ENCODE measurements at regions not wholly inside any gene's neighbourhood (a gene's known extent, or its start where the extent isn't known, plus 50 kb on each side); places are given as distances from the start of the nearest gene placed in this dataset.
"Not testable (repeated sequence)": the region's sequence is repeated elsewhere in the genome, so short reads cannot be mapped to it uniquely, and the experiment has no call there.

GRCh38 chr6:8845690-8846089, 410.3 kb upstream of the SLC35B3 start:
- no peak for DNase-seq

- no peak for DNase-seq
Measured at GRCh38 chr6:8844968-8845367, 409.6 kb upstream of the SLC35B3 start.

DNA sequence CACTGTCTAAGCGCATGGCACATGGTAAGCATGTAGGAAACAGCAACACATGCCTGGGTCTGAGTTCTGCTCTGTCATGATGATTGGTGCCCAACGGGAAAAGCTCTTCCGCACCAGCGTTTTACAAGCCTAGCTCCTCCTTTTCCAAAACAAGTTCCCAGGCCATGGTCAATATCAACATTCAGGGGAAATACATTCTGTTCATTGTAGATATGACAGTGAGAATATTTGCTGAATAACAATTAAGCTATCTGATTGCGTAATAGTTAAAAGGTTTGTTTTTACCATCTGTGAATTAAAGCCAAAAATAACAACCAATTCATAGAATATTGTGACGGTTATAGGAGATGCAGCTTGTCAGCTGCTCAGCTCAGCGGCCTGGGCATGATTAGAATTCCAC, 404.3 kb upstream of the SLC35B3 start:
- no peak for DNase-seq

DNA sequence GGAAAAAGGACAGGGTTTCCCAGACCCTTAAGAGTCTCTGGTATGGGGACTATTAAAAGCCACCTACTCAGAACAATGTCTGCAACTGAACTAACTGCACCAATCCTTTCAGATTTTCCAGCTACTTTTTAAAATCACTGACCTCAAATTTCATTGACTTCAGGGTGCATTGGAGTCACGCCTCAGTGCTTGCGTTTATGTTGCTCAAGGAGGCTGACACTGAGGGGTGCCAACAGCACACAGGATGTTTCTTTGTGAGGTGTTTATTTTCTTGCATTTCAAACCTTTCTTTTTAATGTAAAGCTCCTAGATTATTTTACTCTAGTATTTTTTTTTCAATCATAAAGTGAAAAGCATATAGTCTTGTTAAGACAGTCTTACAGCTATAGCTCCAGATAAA, 402.0 kb upstream of the SLC35B3 start:
- no peak for DNase-seq

- DNase-seq = not testable (repeated sequence)
Measured at GRCh38 chr6:8832695-8833094, 397.4 kb upstream of the SLC35B3 start.

DNA sequence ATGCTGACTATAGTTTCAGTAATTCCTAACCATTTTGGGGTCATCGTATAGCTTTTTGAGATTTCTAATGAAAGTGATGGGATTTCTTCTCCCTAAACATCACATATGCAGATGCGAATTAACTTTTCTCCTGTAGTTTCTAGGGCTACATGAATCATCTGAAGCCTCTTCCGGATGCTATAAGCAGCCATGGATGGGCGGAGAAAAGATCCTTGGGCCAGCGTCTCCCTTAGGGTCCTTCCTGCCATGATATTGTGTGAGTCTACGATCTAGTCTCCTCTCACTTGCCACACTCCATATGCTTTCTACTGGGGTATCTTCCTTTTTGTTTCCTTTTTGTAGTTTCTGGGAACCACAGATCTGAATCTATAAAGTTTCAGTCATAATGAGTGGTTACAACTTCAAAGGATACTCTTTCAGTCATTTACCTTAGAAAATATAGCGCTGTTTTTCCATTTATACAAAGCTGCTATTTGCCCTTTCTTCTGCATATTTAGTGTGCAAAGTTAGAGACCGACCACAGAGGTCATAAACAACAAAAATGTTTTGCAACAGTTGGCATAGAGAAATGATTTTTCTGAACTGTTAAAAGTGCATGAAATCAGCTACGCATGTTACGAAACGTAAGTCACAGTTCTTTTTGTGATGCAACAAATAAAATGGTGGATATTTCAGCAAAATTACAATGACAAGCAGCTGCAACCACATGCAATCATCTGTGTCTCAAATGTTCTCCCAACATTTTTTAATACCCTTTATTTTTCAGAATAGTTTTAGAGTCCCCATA, 396.2 kb upstream of the SLC35B3 start:
- DNase-seq = peak; percentile 79

GRCh38 chr6:8830794-8831193, 395.4 kb upstream of the SLC35B3 start:
- no peak for DNase-seq

GRCh38 chr6:8829796-8830195, 394.5 kb upstream of the SLC35B3 start:
- DNase-seq = peak; percentile 37

DNA sequence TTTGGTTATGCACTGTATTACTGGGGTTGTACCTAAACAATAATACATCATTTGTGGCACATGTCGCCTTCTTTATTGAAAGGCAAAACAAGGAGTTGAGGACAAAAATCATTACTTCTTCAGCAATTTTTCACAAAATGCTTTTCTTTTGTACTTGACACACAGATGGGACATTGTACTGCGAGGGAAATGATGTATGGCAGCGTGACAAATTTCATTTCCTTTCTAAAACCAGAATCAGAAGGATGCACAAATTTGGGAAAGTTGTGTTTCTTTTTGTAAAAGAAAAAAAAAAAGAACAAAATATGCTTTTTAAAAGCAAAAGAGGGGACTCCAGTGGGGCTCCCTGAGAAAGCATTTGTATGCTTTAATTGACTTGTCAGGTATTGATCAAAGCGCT, 394.0 kb upstream of the SLC35B3 start:
- DNase-seq = no peak

DNA sequence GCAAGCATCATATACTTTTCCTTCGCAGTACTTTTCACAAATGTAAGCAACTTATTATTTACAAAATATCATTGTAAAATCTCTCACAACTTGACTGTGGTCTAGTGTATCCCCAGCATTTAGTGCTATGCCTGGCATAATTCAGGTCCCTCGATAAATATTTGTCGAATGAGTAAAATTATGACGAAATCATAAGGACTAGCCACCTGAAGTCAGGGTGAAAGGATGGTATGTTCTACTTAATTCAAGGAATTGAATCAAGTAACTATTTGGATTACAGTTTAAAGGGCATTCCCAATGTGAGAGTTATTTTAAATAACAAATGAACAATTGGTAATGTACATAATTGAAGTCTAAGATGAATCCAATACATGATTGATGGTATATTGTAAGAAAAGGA, 393.0 kb upstream of the SLC35B3 start:
- DNase-seq = no peak

- no peak for DNase-seq
Measured at GRCh38 chr6:8825726-8826125, 390.4 kb upstream of the SLC35B3 start.

DNA sequence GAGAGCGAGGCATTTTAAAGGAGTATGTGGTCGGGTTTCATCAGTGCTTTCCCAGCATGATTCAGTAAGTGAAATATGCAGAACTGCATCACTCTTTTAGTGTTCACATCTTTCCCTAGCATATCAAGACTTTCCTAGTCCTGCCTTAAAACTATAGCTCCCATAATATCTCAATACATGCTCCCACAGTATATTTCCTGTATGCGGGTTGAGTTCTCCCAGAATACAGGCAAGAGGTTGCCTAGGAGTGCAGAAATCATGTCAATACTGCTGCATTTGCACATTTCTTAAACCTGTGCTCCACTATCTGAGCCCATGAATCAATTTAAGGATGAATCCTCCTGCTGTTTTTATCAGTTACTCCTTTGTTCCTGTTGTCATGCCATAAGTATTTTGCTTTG, 386.6 kb upstream of the SLC35B3 start:
- DNase-seq = no peak

DNA sequence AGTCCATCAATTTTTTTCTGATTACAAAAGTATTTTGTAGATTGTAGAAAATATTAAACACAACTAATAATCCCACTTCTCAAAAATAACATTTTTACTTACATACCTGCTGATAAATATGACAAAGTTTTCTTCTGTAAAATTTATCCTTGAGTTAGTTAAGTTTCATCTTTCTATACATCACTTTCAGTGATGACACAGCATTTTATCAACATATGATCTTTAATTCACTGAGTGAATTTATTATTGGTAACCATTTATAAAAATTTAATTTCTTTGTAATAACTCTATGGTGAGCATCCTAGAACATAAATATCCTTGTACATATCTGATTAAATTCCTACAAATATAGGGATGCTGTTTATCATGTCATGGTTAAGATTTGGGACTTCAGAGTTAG, 385.0 kb upstream of the SLC35B3 start:
- DNase-seq = no peak

DNA sequence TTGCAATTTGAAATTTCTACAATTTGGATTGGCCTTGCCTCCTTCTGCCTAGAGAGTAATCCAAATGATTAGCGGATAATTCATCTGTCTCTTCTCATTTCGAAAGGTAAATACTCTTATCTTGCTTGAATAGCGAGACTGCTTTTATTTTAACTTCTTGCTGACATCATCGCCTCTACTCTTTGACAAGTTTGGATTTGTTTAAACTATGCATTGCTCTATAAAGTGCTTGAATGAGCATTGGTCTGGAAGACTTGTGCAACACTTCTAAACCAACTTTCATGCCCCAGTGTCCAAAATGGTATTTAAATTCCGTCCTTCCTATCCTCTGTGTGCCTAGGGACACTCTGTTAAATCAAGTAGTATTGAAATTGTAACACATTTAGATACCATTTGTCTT, 384.1 kb upstream of the SLC35B3 start:
- DNase-seq = no peak

DNA sequence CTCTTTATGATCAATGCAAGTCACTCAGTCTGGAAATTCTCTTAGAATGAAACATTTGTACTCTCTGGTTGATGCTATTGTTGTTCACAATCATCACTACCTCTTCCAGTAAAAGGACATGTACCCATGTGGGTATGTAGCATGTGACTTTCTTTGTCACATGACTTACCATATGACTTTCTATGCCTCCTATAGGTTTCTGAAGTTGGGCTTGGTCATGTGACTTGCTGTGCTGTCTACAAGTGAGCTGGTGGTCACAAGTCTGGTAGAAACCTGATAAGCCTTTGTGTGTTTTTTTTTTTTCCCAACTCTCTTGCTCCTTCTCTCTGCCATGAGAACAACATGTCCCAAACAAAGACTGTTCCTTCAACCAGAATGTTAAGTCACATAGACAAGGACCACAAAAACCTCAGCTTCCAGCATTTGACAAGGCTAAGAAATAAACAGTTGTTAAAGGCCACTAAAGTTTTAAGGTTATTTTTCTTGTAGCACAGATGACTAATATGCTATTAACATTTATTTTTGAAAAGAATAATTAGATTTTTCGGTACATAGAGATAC, 379.2 kb upstream of the SLC35B3 start:
- no peak for DNase-seq

GRCh38 chr6:8810325-8810724, 375.0 kb upstream of the SLC35B3 start:
- no peak for DNase-seq

DNA sequence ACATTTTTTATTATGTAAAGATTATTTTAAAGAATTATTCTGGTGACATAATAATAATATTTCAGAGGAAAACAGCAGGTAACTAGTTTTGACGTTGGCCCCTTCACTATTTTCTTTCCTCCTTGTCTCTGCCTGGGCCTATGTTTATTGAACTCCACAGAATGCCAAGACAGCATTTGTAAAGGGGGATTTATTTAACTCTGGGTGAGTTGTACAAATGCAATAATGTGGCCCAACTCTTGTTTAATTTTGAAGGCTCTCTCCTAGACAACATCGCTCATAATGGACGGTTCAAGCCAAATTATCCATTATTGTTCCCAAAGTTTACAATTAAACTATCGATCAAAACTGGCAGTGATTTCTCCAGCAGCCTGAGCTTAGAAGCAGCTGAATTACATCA, 374.3 kb upstream of the SLC35B3 start:
- DNase-seq = no peak

GRCh38 chr6:8803181-8803760, 367.9 kb upstream of the SLC35B3 start:
- no peak for DNase-seq

DNA sequence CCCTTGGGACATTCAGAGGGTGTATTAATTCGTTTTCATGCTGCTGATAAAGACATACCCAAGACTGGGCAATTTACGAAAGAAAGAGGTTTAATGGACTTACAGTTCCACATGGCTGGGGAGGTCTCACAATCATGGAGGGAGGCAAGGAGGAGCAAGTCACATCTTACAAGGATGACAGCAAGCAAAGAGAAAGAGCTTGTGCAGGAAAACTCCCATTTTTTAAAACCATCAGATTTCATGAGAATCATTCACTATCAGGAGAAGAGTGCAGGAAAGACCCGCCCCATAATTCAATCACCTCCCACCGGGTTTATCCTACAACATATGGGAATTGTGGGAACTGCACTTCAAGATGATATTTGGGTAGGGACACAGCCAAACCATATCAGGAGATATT, 367.1 kb upstream of the SLC35B3 start:
- DNase-seq = not testable (repeated sequence)

DNA sequence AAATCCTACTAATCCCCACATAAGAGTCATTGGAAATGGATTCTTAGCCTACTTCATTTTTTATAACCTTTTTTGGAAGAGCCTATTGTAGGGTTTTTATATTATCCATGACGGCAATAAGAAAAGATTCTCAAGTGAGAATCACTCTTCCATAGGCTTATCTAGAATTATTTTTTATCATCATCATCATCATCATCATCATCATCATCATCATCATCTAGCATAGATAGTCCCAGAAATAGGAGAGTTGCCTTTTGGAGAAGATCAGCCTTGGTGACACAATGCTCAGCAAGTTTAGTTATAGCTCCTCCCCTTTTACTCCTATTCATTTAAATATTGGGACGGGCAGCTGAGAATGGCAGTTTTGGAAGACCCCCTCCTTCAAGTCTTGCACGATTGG, 359.1 kb upstream of the SLC35B3 start:
- DNase-seq = no peak

DNA sequence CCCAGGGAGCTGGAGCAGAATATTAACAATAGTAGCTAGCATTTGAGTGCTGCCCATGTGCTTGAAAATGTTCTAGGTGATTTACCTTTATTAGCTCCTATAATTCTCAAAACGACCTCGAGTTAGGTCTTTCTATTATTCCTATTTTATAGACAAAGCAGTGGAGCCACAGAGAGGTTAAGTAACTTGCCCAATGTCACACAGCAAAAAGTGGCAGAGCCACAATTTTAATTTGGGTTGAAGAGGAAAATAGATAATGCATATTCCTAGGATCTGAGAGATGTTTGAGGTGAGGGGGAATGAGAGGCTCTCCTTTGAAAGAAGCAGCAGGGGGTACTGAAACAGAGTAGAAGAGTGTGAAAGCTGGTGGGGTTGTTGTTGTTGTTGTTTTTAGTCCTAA, 354.5 kb upstream of the SLC35B3 start:
- no peak for DNase-seq

DNA sequence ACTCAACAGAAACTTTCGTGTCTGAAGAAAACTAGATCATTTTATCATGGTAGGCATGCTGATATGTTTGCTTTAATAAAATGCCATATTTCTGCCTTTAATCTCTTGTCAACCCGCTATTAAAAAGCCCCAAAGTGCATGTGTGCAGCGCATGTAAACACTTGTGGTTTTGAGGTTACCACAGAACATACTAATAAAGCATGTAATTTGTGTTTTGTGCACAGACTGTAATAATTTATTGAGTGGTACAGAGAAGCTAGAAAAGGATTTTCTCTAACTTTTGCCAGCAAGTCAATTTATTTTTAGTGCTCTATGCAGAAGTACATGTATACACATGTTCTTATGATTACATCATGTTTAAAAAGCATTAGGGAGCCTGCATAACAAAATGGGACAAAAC, 349.9 kb upstream of the SLC35B3 start:
- DNase-seq = no peak

GRCh38 chr6:8783191-8783590, 347.8 kb upstream of the SLC35B3 start:
- DNase-seq = no peak

DNA sequence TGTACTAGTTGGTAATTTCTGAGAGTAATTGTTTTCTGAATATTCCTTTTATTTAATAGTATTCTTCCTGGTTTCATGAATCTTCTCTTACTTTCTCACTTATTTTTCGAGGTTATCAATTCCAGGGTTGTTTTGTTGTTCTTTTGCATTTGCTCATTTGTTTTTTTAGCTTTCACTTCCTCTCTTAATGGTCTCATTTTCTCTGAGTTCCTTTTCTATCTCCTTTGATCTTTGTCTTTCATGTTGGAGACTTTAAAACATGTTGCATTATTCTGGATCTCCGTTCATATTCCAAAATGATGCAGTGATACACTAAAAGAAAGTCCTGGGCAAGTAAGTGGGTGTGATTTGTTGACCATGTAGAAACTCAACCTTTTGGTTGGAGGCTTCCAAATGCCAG, 345.3 kb upstream of the SLC35B3 start:
- DNase-seq = no peak

DNA sequence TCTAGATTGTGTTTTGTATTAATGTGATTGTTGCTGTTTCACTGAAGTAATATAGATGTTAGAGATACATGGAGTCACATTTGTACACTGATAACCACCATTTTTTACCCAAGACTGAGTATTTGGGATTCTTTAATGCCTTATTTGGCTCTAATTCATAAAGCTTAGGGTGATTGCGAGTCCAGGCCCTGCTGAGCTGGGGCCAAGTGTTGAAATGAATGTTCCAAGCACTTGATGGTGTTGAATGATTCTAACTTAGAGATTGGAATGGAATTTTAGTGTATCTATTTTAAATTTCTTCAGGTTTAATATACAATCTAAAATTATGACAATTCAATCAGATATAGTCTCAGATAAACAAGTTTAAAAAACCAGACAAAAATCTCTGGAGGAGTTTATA, 329.4 kb upstream of the SLC35B3 start:
- DNase-seq = no peak
